HPDE6-E6E7 (cell line): ENCODE measurements at regions not wholly inside any gene's neighbourhood (a gene's known extent, or its start where the extent isn't known, plus 50 kb on each side); places are given as distances from the start of the nearest gene placed in this dataset.

Experiments used
- DNase-seq: peaks from one replicate; pipeline ENCODE4 v3.0.0; 2011; ENCODE audit warnings: missing footprints; ENCODE audit errors: extremely low spot score

- no peak for DNase-seq
Measured at GRCh38 chr5:169448826-169449225, 134.7 kb upstream of the SPDL1 start.

- no peak for DNase-seq
Measured at GRCh38 chr5:169445191-169445590, 138.4 kb upstream of the SPDL1 start.

GRCh38 chr5:169442913-169443784, 140.4 kb upstream of the SPDL1 start:
- no peak for DNase-seq

- no peak for DNase-seq
Measured at GRCh38 chr5:169442403-169442874, 141.1 kb upstream of the SPDL1 start.

- no peak for DNase-seq
Measured at GRCh38 chr5:169440107-169440705, 139.3 kb upstream of the SLIT3 start.

GRCh38 chr5:169439362-169439761, 138.4 kb upstream of the SLIT3 start:
- DNase-seq: no peak

GRCh38 chr5:169435506-169436229, 134.7 kb upstream of the SLIT3 start:
- no peak for DNase-seq

- no peak for DNase-seq
Measured at GRCh38 chr5:169433221-169433651, 132.3 kb upstream of the SLIT3 start.

- no peak for DNase-seq
Measured at GRCh38 chr5:169431386-169431785, 130.4 kb upstream of the SLIT3 start.

- DNase-seq: no peak
Measured at GRCh38 chr5:169430671-169431070, 129.7 kb upstream of the SLIT3 start.

GRCh38 chr5:169429044-169429443, 128.1 kb upstream of the SLIT3 start:
- DNase-seq: no peak

- no peak for DNase-seq
Measured at GRCh38 chr5:169426784-169427183, 125.8 kb upstream of the SLIT3 start.

- no peak for DNase-seq
Measured at GRCh38 chr5:169424670-169425378, 123.9 kb upstream of the SLIT3 start.

- no peak for DNase-seq
Measured at GRCh38 chr5:169424279-169424655, 123.3 kb upstream of the SLIT3 start.

GRCh38 chr5:169423580-169424278, 122.8 kb upstream of the SLIT3 start:
- DNase-seq: no peak

- no peak for DNase-seq
Measured at GRCh38 chr5:169422087-169422486, 121.1 kb upstream of the SLIT3 start.

GRCh38 chr5:169421677-169422076, 120.7 kb upstream of the SLIT3 start:
- no peak for DNase-seq

- no peak for DNase-seq
Measured at GRCh38 chr5:169417676-169418075, 116.7 kb upstream of the SLIT3 start.

GRCh38 chr5:169416583-169417196, 115.8 kb upstream of the SLIT3 start:
- no peak for DNase-seq

- no peak for DNase-seq
Measured at GRCh38 chr5:169415948-169416347, 115.0 kb upstream of the SLIT3 start.

GRCh38 chr5:169415371-169415770, 114.4 kb upstream of the SLIT3 start:
- DNase-seq: no peak
